ENCODE measurements at regions not wholly inside any gene's neighbourhood (a gene's known extent, or its start where the extent isn't known, plus 50 kb on each side); places are given as distances from the start of the nearest gene placed in this dataset.

GRCh38 chr13:61358599-61358998 lies 57.0 kb downstream of the PCDH20 start:
- Histone ChIP-seq H2AFZ (ENCODE audit: low read depth) (no peak overlapping the region), H3K27ac (no peak overlapping the region), H3K4me3 (IDR thresholded peaks at IDR 0.05; ENCODE audit: insufficient read depth, low read depth, low read length) (no peak overlapping the region), H3K4me2 (no peak overlapping the region), H3K4me1 (ENCODE audit: low read depth, poor library complexity, severe bottlenecking) (no peaks in the 10 kb centered on the region), H3K36me3 (ENCODE audit: insufficient read depth) (no peaks in the 10 kb centered on the region), H3K9ac (no peak overlapping the region), H3K27me3 (ENCODE audit: insufficient read depth, low read depth) (no peaks in the 10 kb centered on the region), H4K20me1 (ENCODE audit: insufficient read depth) (no peaks in the 10 kb centered on the region), H3K79me2 (ENCODE audit: insufficient read depth, low read depth) (no peaks in the 10 kb centered on the region)
- TF ChIP-seq CTCF (conservative IDR thresholded peaks at IDR 0.05; ENCODE audit: low read depth, low read length), result no peak

GRCh38 chr13:61350341-61350740 lies 65.3 kb downstream of the PCDH20 start:
- no peaks in the 10 kb centered on the region for H3K36me3 ChIP-seq (ENCODE audit: insufficient read depth)
- H3K27ac ChIP-seq, result no peak overlapping the region
- no peak overlapping the region for H3K9ac ChIP-seq
- H2AFZ ChIP-seq (ENCODE audit: low read depth), result no peak overlapping the region
- H3K79me2 ChIP-seq (ENCODE audit: insufficient read depth, low read depth), result no peaks in the 10 kb centered on the region
- H3K4me1 ChIP-seq (ENCODE audit: low read depth, poor library complexity, severe bottlenecking), result no peaks in the 10 kb centered on the region
- H4K20me1 ChIP-seq (ENCODE audit: insufficient read depth), result no peaks in the 10 kb centered on the region
- no peaks in the 10 kb centered on the region for H3K27me3 ChIP-seq (ENCODE audit: insufficient read depth, low read depth)
- H3K4me2 ChIP-seq, result no peak overlapping the region
- no peak for TF ChIP-seq CTCF (conservative IDR thresholded peaks at IDR 0.05; ENCODE audit: low read depth, low read length)
- H3K4me3 ChIP-seq (IDR thresholded peaks at IDR 0.05; ENCODE audit: insufficient read depth, low read depth, low read length), result no peak overlapping the region

GRCh38 chr13:61339054-61339621 lies 76.5 kb downstream of the PCDH20 start:
- Histone ChIP-seq H3K27ac (no peak overlapping the region), H3K4me2 (no peak overlapping the region), H3K4me3 (IDR thresholded peaks at IDR 0.05; ENCODE audit: insufficient read depth, low read depth, low read length) (no peak overlapping the region), H3K79me2 (ENCODE audit: insufficient read depth, low read depth) (no peaks in the 10 kb centered on the region), H3K36me3 (ENCODE audit: insufficient read depth) (no peaks in the 10 kb centered on the region), H3K27me3 (ENCODE audit: insufficient read depth, low read depth) (no peaks in the 10 kb centered on the region), H4K20me1 (ENCODE audit: insufficient read depth) (no peaks in the 10 kb centered on the region), H2AFZ (ENCODE audit: low read depth) (no peak overlapping the region), H3K9ac (no peak overlapping the region), H3K4me1 (ENCODE audit: low read depth, poor library complexity, severe bottlenecking) (no peaks in the 10 kb centered on the region)
- no peak for TF ChIP-seq CTCF (conservative IDR thresholded peaks at IDR 0.05; ENCODE audit: low read depth, low read length)

DNA sequence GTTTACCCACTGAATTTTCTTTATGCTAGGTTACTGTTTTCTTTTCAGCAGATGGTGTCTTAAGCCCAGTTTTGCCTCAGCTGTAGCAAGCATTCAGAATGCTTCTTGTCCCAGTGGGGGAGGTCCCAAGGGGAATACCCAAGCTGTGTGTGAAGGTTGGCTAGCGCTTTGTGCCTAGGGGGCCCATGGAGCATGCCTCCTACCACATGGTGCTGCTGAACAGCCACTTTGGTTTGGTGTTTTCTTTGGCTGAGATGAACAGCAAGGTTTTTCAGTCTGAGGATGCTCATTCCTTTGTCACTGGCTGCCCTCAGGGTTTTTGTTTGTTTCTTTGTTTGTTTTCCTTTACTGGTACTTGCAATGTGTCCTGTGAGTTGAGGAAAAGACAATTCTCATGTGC lies 99.0 kb downstream of the PCDH20 start:
- no peak for TF ChIP-seq CTCF (conservative IDR thresholded peaks at IDR 0.05; ENCODE audit: low read depth, low read length)
- H3K27ac ChIP-seq, result no peak overlapping the region
- H3K4me2 ChIP-seq, result no peak overlapping the region
- no peaks in the 10 kb centered on the region for H3K36me3 ChIP-seq (ENCODE audit: insufficient read depth)
- H4K20me1 ChIP-seq (ENCODE audit: insufficient read depth), result no peaks in the 10 kb centered on the region
- no peaks in the 10 kb centered on the region for H3K27me3 ChIP-seq (ENCODE audit: insufficient read depth, low read depth)
- H3K79me2 ChIP-seq (ENCODE audit: insufficient read depth, low read depth), result no peaks in the 10 kb centered on the region
- H3K9ac ChIP-seq, result no peak overlapping the region
- H2AFZ ChIP-seq (ENCODE audit: low read depth), result no peak overlapping the region
- H3K4me3 ChIP-seq (IDR thresholded peaks at IDR 0.05; ENCODE audit: insufficient read depth, low read depth, low read length), result no peak overlapping the region
- no peaks in the 10 kb centered on the region for H3K4me1 ChIP-seq (ENCODE audit: low read depth, poor library complexity, severe bottlenecking)

All from KMS-11 (cell line).